Breast epithelium (tissue), 4 donors: ENCODE measurements at regions not wholly inside any gene's neighbourhood (a gene's known extent, or its start where the extent isn't known, plus 50 kb on each side); places are given as distances from the start of the nearest gene placed in this dataset.
"Not testable (repeated sequence)": the region's sequence is repeated elsewhere in the genome, so short reads cannot be mapped to it uniquely, and the experiment has no call there.

Experiments
- DNase-seq, 2 donors: peaks; one replicate each; pipeline ENCODE4 v3.0.0-alpha.2; 2019; ENCODE audit warnings: low spot score in 2 of 2
- H3K27ac ChIP-seq, 2 donors: fragments of 200-600 bp; sonication (generic) in 1 of 2; one replicate each; pipeline ENCODE4 v1.5.1; 2016 to 2019; ENCODE audit warnings: mild to moderate bottlenecking in 1 of 2
- H3K27me3 ChIP-seq, 2 donors: fragments of 200-600 bp; sonication (generic) in 1 of 2; one replicate each; pipeline versions ENCODE4 v1.5.1 to v1.6.0; 2017 to 2019; ENCODE audit warnings: control low read depth in 1 of 2, mild to moderate bottlenecking in 1 of 2
- H3K36me3 ChIP-seq: fragments of 200-600 bp; one replicate; pipeline ENCODE4 v1.5.1; 2019
- H3K4me1 ChIP-seq, 2 donors: fragments of 200-600 bp; sonication (generic); one replicate each; pipeline ENCODE4 v1.5.1; 2016 to 2019; ENCODE audit warnings: control low read depth in 1 of 2
- H3K4me3 ChIP-seq, 3 donors: fragments of 200-600 bp; sonication (generic); 1 replicate in 2 of 3; 2 replicates in 1 of 3; pipeline ENCODE4 v1.5.1; 2016 to 2019; ENCODE audit warnings: mild to moderate bottlenecking in 3 of 3, moderate library complexity in 2 of 3
- H3K9me3 ChIP-seq, 2 donors: fragments of 200-600 bp; sonication (generic) in 1 of 2; one replicate each; pipeline ENCODE4 v1.5.1; 2016 to 2019; ENCODE audit warnings: control low read depth in 1 of 2
- intact Hi-C: fragments of 100-400 bp; cut with DNase I; formaldehyde crosslinking; loops from one replicate; pipeline ENCODE4 v1.15.1; 2023; ENCODE audit warnings: low total_unique reads

DNA sequence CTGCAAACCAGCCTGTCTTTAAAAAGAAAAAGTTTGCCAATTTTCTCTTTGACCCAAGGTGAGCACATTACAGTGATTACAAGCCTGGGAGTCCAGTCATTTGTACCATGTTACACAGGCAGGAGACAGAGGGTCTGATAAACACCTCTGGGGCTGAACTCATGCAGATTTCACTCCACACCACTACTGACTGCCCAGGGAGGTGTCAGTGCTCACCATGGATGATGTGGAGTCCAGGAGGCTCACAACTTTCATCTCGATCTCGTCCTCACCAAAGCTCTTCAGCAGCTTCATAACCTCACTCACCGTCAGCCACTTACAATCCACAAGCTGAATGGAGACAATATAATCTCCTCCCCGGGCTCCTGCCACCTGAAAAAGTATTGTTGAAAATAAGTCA is 302.4 kb downstream of the GOLGA6L6 start:
- intact Hi-C loops, H3K27me3 ChIP-seq, H3K36me3 ChIP-seq, H3K4me1 ChIP-seq, H3K27ac ChIP-seq, DNase-seq, H3K4me3 ChIP-seq: not testable (repeated sequence)
- H3K9me3 ChIP-seq = peaks cover 4 to 15% of the 10 kb centered on the region in 2 donors

GRCh38 chr15:20237256-20238020 is 304.2 kb downstream of the GOLGA6L6 start:
- not testable (repeated sequence) for DNase-seq

DNA sequence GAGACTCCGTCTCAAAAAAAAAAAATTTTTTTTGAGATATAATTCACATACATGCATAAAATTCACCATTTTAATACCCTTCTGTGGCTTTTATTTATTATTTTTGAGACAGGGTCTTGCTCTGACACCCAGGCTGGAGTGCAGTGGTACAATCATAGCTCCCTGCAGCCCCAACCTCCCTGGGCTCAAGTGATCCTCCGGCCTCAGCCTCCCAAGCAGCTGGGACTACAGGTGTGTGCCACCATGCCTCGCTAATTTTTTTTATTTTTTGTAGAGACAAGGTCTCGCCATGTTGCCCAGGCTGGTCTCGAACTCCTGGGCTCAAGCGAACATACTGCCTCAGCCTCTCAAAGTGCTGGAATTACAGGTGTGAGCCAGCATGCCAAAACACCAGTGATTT is 305.9 kb downstream of the GOLGA6L6 start:
- H3K9me3 ChIP-seq, DNase-seq, H3K27me3 ChIP-seq, H3K4me1 ChIP-seq, H3K36me3 ChIP-seq, H3K27ac ChIP-seq, H3K4me3 ChIP-seq, intact Hi-C loops: not testable (repeated sequence)

More at GRCh38 chr15:20237256-20238020, 304.2 kb downstream of the GOLGA6L6 start:
- H3K27me3 ChIP-seq, H3K4me3 ChIP-seq, H3K9me3 ChIP-seq, H3K36me3 ChIP-seq, H3K4me1 ChIP-seq, intact Hi-C loops, H3K27ac ChIP-seq: not testable (repeated sequence)

DNA sequence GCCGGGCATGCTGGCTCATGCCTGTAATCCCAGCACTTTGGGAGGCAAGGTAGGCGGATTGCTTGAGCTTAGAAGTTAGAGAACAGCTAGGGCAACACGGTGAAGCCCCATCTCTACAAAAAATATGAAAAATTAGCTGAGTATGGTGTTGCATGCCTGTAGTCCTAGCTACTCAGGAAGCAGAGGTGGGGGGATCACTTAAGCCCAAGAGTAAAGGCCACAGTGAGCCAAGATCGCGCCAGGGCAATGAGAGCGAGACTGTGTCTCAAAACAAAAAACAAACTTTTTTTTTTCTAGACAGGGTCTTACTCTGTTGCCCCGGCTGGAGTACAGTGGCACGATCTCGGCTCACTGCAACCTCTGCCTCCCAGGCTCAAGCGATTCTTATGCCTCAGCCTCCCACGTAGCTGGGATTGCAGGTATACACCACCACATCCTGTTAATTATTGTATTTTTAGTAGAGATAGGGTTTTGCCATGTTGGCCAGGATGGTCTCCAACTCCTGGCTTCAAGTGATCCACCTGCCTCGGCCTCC is 307.5 kb downstream of the GOLGA6L6 start:
- H3K27ac ChIP-seq, H3K4me3 ChIP-seq, intact Hi-C loops, H3K4me1 ChIP-seq, H3K9me3 ChIP-seq, H3K36me3 ChIP-seq, H3K27me3 ChIP-seq, DNase-seq: not testable (repeated sequence)

GRCh38 chr15:20232457-20232856 is 309.1 kb downstream of the GOLGA6L6 start:
- intact Hi-C loops, H3K27me3 ChIP-seq, H3K4me3 ChIP-seq, H3K4me1 ChIP-seq, H3K36me3 ChIP-seq, DNase-seq, H3K9me3 ChIP-seq, H3K27ac ChIP-seq: not testable (repeated sequence)

GRCh38 chr15:20230656-20231055 is 310.9 kb downstream of the GOLGA6L6 start:
- H3K27ac ChIP-seq, DNase-seq, H3K9me3 ChIP-seq, H3K4me1 ChIP-seq, H3K27me3 ChIP-seq, H3K4me3 ChIP-seq, H3K36me3 ChIP-seq, intact Hi-C loops: not testable (repeated sequence)

DNA sequence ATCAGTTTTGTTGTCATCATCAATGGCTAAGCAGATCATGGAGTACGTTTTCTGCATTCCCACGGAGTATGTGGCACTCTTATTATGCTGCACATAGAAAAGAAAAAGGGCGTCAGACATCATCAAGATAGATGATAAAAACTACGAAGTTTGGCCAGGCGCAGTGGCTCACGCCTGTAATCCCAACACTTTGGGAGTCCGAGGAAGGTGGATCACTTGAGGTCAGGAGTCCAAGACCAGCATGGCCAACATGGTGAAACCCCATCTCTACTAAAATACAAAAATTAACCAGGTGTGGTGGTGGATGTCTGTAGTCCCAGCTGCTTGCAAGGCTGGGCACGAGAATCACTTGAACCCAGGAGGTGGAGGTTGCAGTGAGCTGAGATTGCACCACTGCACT is 312.8 kb downstream of the GOLGA6L6 start:
- H3K4me1 ChIP-seq, H3K9me3 ChIP-seq, DNase-seq, H3K27ac ChIP-seq, intact Hi-C loops, H3K36me3 ChIP-seq, H3K27me3 ChIP-seq, H3K4me3 ChIP-seq: not testable (repeated sequence)

GRCh38 chr15:20227119-20227853 is 314.3 kb downstream of the GOLGA6L6 start:
- H3K4me1 ChIP-seq, intact Hi-C loops, DNase-seq: not testable (repeated sequence)

DNA sequence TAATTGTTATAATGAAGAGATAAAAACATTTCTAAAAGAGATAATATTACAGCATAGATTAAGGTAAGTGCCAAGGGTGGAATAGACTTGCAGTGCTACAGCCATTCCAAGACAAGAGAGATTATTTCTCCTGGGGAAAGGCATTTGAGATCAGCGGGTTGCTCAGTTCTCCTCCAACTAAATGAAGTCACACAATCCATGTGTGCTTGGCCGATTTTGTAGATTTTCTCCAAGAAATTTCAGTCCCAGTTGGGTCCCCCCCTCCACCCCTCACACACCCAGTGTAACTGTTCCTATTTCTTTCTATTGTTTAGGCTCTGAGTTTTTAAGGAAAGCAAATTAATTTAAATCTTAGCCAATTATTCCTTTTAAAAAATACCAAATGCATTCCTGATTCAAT is 315.1 kb downstream of the GOLGA6L6 start:
- DNase-seq, H3K4me3 ChIP-seq, H3K27ac ChIP-seq, H3K36me3 ChIP-seq, H3K27me3 ChIP-seq, intact Hi-C loops, H3K4me1 ChIP-seq, H3K9me3 ChIP-seq: not testable (repeated sequence)

More at GRCh38 chr15:20227119-20227853, 314.3 kb downstream of the GOLGA6L6 start:
- not testable (repeated sequence) for H3K27me3 ChIP-seq, H3K36me3 ChIP-seq, H3K27ac ChIP-seq, H3K4me3 ChIP-seq, H3K9me3 ChIP-seq

DNA sequence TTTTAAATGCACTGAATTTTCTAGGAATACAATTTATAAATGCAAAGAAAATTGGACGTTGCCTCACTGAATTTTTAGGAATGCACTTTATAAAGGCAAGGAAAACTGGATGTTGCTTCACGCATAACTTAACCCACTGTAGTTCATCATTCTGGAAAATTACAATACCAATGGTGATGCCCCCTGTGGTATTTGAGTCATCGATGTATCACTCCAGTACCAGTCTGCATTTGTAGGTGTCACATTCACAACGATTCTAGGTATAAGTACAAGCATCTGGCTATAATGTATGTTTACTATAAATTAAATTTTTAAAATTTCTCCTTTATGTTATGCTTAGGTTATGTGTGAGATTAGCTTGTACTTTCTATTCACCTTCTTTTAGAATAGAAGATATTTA is 320.5 kb downstream of the GOLGA6L6 start:
- H3K27me3 ChIP-seq, H3K27ac ChIP-seq, intact Hi-C loops, H3K36me3 ChIP-seq, H3K4me1 ChIP-seq, H3K4me3 ChIP-seq, H3K9me3 ChIP-seq, DNase-seq: not testable (repeated sequence)

- H3K36me3 ChIP-seq, H3K4me3 ChIP-seq, H3K4me1 ChIP-seq, H3K27ac ChIP-seq, intact Hi-C loops, H3K27me3 ChIP-seq, H3K9me3 ChIP-seq, DNase-seq: not testable (repeated sequence)
Measured at GRCh38 chr15:20219171-20219570, 322.4 kb downstream of the GOLGA6L6 start.

DNA sequence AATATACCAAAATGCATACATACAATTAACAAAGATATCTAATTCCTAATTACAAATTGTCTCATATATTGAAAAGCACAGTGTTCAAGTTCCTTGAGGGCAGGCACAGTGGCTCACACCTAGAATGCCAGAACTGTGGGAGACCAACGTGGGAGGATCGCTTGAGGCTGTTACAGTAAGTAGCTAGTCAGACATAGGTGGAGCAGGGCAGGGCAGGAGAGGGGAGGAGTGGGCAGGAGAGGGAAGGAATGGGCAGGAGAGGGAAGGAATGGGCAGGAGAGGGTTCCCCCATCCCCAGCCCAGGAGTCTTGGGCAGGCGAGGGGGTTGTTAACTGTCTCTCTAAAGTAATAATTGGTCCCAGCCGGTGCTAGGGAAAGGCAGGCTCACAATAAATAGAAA is 325.9 kb downstream of the GOLGA6L6 start:
- DNase-seq, H3K4me3 ChIP-seq, H3K27ac ChIP-seq, intact Hi-C loops, H3K9me3 ChIP-seq, H3K4me1 ChIP-seq, H3K36me3 ChIP-seq, H3K27me3 ChIP-seq: not testable (repeated sequence)

DNA sequence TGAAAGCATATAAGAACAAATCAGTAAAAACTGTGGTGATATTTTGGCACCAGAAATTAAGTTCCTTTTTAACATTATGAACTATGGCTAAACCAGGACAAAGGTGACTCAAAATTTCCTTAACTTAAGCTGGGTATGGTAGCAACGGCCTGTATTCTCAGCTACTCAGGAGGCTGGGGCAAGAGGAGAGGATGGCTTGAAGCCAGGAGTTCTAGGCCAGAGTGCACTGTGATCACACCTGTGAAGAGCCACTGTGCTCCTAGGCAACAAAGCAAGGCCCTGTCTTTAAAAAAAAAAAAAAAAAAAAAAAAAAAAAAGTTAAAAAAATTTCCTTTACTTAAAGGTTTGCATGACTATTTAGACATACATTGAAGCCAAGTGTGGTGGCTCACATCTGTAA is 327.5 kb downstream of the GOLGA6L6 start:
- H3K36me3 ChIP-seq, H3K4me3 ChIP-seq, intact Hi-C loops: not testable (repeated sequence)

More for the DNA sequence above, 327.5 kb downstream of the GOLGA6L6 start:
- not testable (repeated sequence) for DNase-seq, H3K27ac ChIP-seq, H3K9me3 ChIP-seq, H3K27me3 ChIP-seq, H3K4me1 ChIP-seq
